ENCODE measurements at regions not wholly inside any gene's neighbourhood (a gene's known extent, or its start where the extent isn't known, plus 50 kb on each side); places are given as distances from the start of the nearest gene placed in this dataset.

- DNase-seq (no peak), ATAC-seq (no peak)
These were observed 193.0 kb upstream of the TSHZ2 start for GRCh38 chr20:52779125-52779524.

GRCh38 chr20:52777171-52777570 is 195.0 kb upstream of the TSHZ2 start:
- ATAC-seq (no peak), DNase-seq (no peak)

GRCh38 chr20:52775786-52776185 is 196.4 kb upstream of the TSHZ2 start:
- ATAC-seq (no peak), DNase-seq (no peak)

GRCh38 chr20:52768694-52769093 is 203.5 kb upstream of the TSHZ2 start:
- DNase-seq: no peak
- no peak for ATAC-seq

GRCh38 chr20:52766645-52767435 is 205.3 kb upstream of the TSHZ2 start:
- no peak for DNase-seq
- no peak for ATAC-seq

- DNase-seq (no peak), ATAC-seq (no peak)
These were observed 208.8 kb upstream of the TSHZ2 start for GRCh38 chr20:52763321-52763853.

GRCh38 chr20:52761867-52762266 is 210.3 kb upstream of the TSHZ2 start:
- DNase-seq (no peak), ATAC-seq (no peak)

GRCh38 chr20:52760791-52761190 is 211.4 kb upstream of the TSHZ2 start:
- no peak for ATAC-seq
- DNase-seq: no peak

- no peak for DNase-seq
- ATAC-seq: no peak
These were observed 214.7 kb upstream of the TSHZ2 start for GRCh38 chr20:52757411-52757810.

- ATAC-seq (no peak), DNase-seq (no peak)
These were observed 216.4 kb upstream of the TSHZ2 start for GRCh38 chr20:52755744-52756143.

- DNase-seq (no peak), ATAC-seq (no peak)
These were observed 217.8 kb upstream of the TSHZ2 start for GRCh38 chr20:52754366-52754765.

- no peak for DNase-seq
- ATAC-seq: no peak
These were observed 220.1 kb upstream of the TSHZ2 start for GRCh38 chr20:52752023-52752422.

GRCh38 chr20:52751571-52751970 is 220.6 kb upstream of the TSHZ2 start:
- ATAC-seq: no peak
- no peak for DNase-seq

- ATAC-seq (no peak), DNase-seq (no peak)
These were observed 222.2 kb upstream of the TSHZ2 start for GRCh38 chr20:52749938-52750337.

- no peak for DNase-seq
- ATAC-seq: no peak
These were observed 223.2 kb upstream of the TSHZ2 start for GRCh38 chr20:52748990-52749389.

GRCh38 chr20:52748285-52748932 is 223.7 kb upstream of the TSHZ2 start:
- DNase-seq (no peak), ATAC-seq (no peak)

GRCh38 chr20:52747845-52748284 is 224.3 kb upstream of the TSHZ2 start:
- ATAC-seq (no peak), DNase-seq (no peak)

- no peak for ATAC-seq
- DNase-seq: no peak
These were observed 225.4 kb upstream of the TSHZ2 start for GRCh38 chr20:52746770-52747169.

- no peak for DNase-seq
- ATAC-seq: no peak
These were observed 226.0 kb upstream of the TSHZ2 start for GRCh38 chr20:52746190-52746589.

- DNase-seq (no peak), ATAC-seq (no peak)
These were observed 227.7 kb upstream of the TSHZ2 start for GRCh38 chr20:52744441-52744840.

GRCh38 chr20:52738081-52738480 is 234.1 kb upstream of the TSHZ2 start:
- DNase-seq (no peak), ATAC-seq (no peak)

GRCh38 chr20:52736507-52736906 is 235.7 kb upstream of the TSHZ2 start:
- no peak for DNase-seq
- no peak for ATAC-seq

- ATAC-seq: no peak
- no peak for DNase-seq
These were observed 241.1 kb upstream of the TSHZ2 start for GRCh38 chr20:52731093-52731492.
